GM23248 (cell line): ENCODE measurements at regions not wholly inside any gene's neighbourhood (a gene's known extent, or its start where the extent isn't known, plus 50 kb on each side); places are given as distances from the start of the nearest gene placed in this dataset.

ENCODE experiments used
- DNase-seq: peaks from one replicate; pipeline ENCODE4 v3.0.0-alpha.2; 2015
- H2AFZ ChIP-seq: fragments of 200-600 bp; sonication (generic); 2 replicates; pipeline ENCODE4 v1.6.1; 2016; ENCODE audit warnings: antibody characterized with exemption
- H3F3A ChIP-seq: fragments of 200-600 bp; sonication (generic); 2 replicates; pipeline ENCODE4 v1.6.1; 2016; ENCODE audit warnings: mild to moderate bottlenecking, antibody characterized with exemption, mixed run types; ENCODE audit not compliant: insufficient read depth
- H3K27ac ChIP-seq: fragments of 200-600 bp; sonication (generic); 2 replicates; pipeline ENCODE4 v1.5.1; 2016; ENCODE audit warnings: mild to moderate bottlenecking
- H3K27me3 ChIP-seq: fragments of 200-600 bp; sonication (generic); replicated peaks from 2 replicates; pipeline ENCODE4 v1.6.1; 2016; ENCODE audit warnings: mild to moderate bottlenecking; ENCODE audit not compliant: insufficient read depth
- H3K36me3 ChIP-seq: fragments of 200-600 bp; sonication (generic); 2 replicates; pipeline ENCODE4 v1.6.1; 2016; ENCODE audit warnings: low read depth, mild to moderate bottlenecking
- H3K4me1 ChIP-seq: fragments of 200-600 bp; sonication (generic); 2 replicates; pipeline ENCODE4 v1.6.1; 2016; ENCODE audit warnings: mild to moderate bottlenecking; ENCODE audit not compliant: insufficient read depth
- H3K4me2 ChIP-seq: fragments of 200-600 bp; sonication (generic); one replicate; pipeline ENCODE4 v1.6.1; 2016; ENCODE audit warnings: mild to moderate bottlenecking; ENCODE audit not compliant: unreplicated experiment
- H3K4me3 ChIP-seq: fragments of 200-600 bp; sonication (generic); 2 replicates; pipeline ENCODE4 v1.5.1; 2016; ENCODE audit warnings: mild to moderate bottlenecking
- H3K79me2 ChIP-seq: fragments of 200-600 bp; sonication (generic); 2 replicates; pipeline ENCODE4 v1.6.1; 2016; ENCODE audit warnings: mild to moderate bottlenecking; ENCODE audit not compliant: insufficient read depth
- H3K9ac ChIP-seq: fragments of 200-600 bp; sonication (generic); 2 replicates; pipeline ENCODE4 v1.6.1; 2016; ENCODE audit warnings: mild to moderate bottlenecking
- H3K9me2 ChIP-seq: fragments of 200-600 bp; sonication (generic); 2 replicates; pipeline ENCODE4 v1.6.1; 2016; ENCODE audit warnings: mixed run types, mild to moderate bottlenecking, moderate library complexity; ENCODE audit not compliant: insufficient read depth
- H3K9me3 ChIP-seq: fragments of 200-600 bp; sonication (generic); one replicate; pipeline ENCODE4 v1.6.1; 2017; ENCODE audit warnings: low read depth
- H4K20me1 ChIP-seq: fragments of 200-600 bp; sonication (generic); 2 replicates; pipeline ENCODE4 v1.6.0; 2016; ENCODE audit not compliant: insufficient read depth
- EZH2 ChIP-seq: fragments of 200-600 bp; sonication (generic); IDR thresholded peaks from 2 replicates; pipeline ENCODE4 v1.6.1; 2018; ENCODE audit warnings: antibody characterized with exemption, mild to moderate bottlenecking; ENCODE audit not compliant: insufficient read depth, poor library complexity, severe bottlenecking
- EZH2phosphoT487 ChIP-seq: fragments of 200-600 bp; sonication (generic); IDR thresholded peaks from 2 replicates; pipeline ENCODE4 v1.6.1; 2018; ENCODE audit warnings: antibody characterized with exemption, moderate library complexity, mild to moderate bottlenecking, low read depth; ENCODE audit not compliant: insufficient read depth
- WGBS, 2 experiments: methylation state at CpG; one replicate each; pipeline ENCODE4 v1.1.6; 2015 to 2017; ENCODE audit warnings: low lambda C conversion rate in 2 of 2, low coverage in 1 of 2; ENCODE audit errors: missing lambda C conversion rate in 2 of 2; 5-methylcytosine and 5-hydroxymethylcytosine counted together
- in situ Hi-C: fragments of 300-500 bp; cut with MboI; formaldehyde crosslinking; loops from 2 replicates; pipeline ENCODE4 v1.15.0; 2020

DNA sequence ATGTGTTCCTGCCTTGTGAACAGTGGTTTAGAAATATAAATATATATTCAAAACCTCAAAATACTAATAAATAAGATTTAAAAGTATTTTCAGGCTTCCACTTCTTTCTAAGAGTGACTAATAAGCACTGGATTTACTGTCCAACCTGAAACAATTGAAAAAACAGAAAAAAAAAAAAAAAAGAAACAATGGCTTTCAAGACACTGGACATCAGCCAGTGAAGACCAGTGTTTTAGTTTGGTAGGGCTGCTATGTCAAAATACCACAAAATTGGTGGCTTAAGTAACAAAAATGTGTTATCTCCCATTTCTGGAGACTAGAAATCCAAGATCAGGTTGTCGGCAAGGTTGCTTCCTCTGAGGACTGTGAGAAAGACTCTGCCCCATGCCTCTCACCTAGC lies 101.4 kb upstream of the PDE7B start:
- Histone ChIP-seq H4K20me1 (no peaks in the 10 kb centered on the region), H3K9me2 (no peaks in the 10 kb centered on the region), H2AFZ (no peak overlapping the region), H3K4me2 (no peak overlapping the region), H3K27ac (no peak overlapping the region), H3K36me3 (no peaks in the 10 kb centered on the region), H3K4me3 (no peak overlapping the region), H3K79me2 (no peaks in the 10 kb centered on the region), H3K4me1 (no peaks in the 10 kb centered on the region), H3F3A (no peaks in the 10 kb centered on the region), H3K9me3 (no peaks in the 10 kb centered on the region), H3K27me3 (no peaks in the 10 kb centered on the region), H3K9ac (no peak overlapping the region)
- in situ Hi-C loops = no loop called here
- 88 to 100% methylated on average over 1 of the region's 1 CpG for WGBS, 2 experiments
- no peak for TF ChIP-seq EZH2
- no peak for TF ChIP-seq EZH2phosphoT487
- no peak for DNase-seq

GRCh38 chr6:135753196-135753595 lies 98.3 kb upstream of the PDE7B start:
- 82 to 87% methylated on average over 3 of the region's 3 CpGs for WGBS, 2 experiments
- H3K9me2 ChIP-seq = no peaks in the 10 kb centered on the region
- no peak overlapping the region for H3K4me3 ChIP-seq
- in situ Hi-C loops = no loop called here
- H3K4me2 ChIP-seq = no peak overlapping the region
- no peak overlapping the region for H3K9ac ChIP-seq
- H3K9me3 ChIP-seq = no peaks in the 10 kb centered on the region
- DNase-seq = no peak
- H4K20me1 ChIP-seq = no peaks in the 10 kb centered on the region
- H2AFZ ChIP-seq = no peak overlapping the region
- no peaks in the 10 kb centered on the region for H3K36me3 ChIP-seq
- no peaks in the 10 kb centered on the region for H3K27me3 ChIP-seq
- H3K4me1 ChIP-seq = no peaks in the 10 kb centered on the region
- no peak for TF ChIP-seq EZH2
- no peak for TF ChIP-seq EZH2phosphoT487
- no peaks in the 10 kb centered on the region for H3F3A ChIP-seq
- no peak overlapping the region for H3K27ac ChIP-seq
- H3K79me2 ChIP-seq = no peaks in the 10 kb centered on the region

- Histone ChIP-seq H3K27ac (no peak overlapping the region), H3K79me2 (no peaks in the 10 kb centered on the region), H4K20me1 (no peaks in the 10 kb centered on the region), H3K9me2 (no peaks in the 10 kb centered on the region), H3K9ac (no peak overlapping the region), H3K36me3 (no peaks in the 10 kb centered on the region), H3K4me1 (no peaks in the 10 kb centered on the region), H3K4me3 (no peak overlapping the region), H3K9me3 (no peaks in the 10 kb centered on the region), H3K27me3 (no peaks in the 10 kb centered on the region), H2AFZ (no peak overlapping the region), H3F3A (no peaks in the 10 kb centered on the region), H3K4me2 (no peak overlapping the region)
- DNase-seq = peak; percentile 11
- TF ChIP-seq EZH2phosphoT487 (no peak), EZH2 (no peak)
- in situ Hi-C loops = no loop called here
- WGBS, 2 experiments = 82 to 84% methylated on average over 5 of the region's 5 CpGs
These were observed 91.7 kb upstream of the PDE7B start for GRCh38 chr6:135759831-135760230.

- H3K9me2 ChIP-seq = no peaks in the 10 kb centered on the region
- H3F3A ChIP-seq = no peaks in the 10 kb centered on the region
- no peak overlapping the region for H2AFZ ChIP-seq
- H3K9ac ChIP-seq = no peak overlapping the region
- TF ChIP-seq EZH2 (no peak), EZH2phosphoT487 (no peak)
- no peak overlapping the region for H3K4me2 ChIP-seq
- no peaks in the 10 kb centered on the region for H4K20me1 ChIP-seq
- H3K4me1 ChIP-seq = no peaks in the 10 kb centered on the region
- in situ Hi-C loops = no loop called here
- no peak overlapping the region for H3K27ac ChIP-seq
- H3K9me3 ChIP-seq = no peaks in the 10 kb centered on the region
- H3K79me2 ChIP-seq = no peaks in the 10 kb centered on the region
- 78 to 91% methylated on average over 1 of the region's 1 CpG for WGBS, 2 experiments
- no peak overlapping the region for H3K4me3 ChIP-seq
- no peak for DNase-seq
- no peaks in the 10 kb centered on the region for H3K27me3 ChIP-seq
- no peaks in the 10 kb centered on the region for H3K36me3 ChIP-seq
These were observed 77.5 kb upstream of the PDE7B start for GRCh38 chr6:135774006-135774405.

- Histone ChIP-seq H3K9me2 (no peaks in the 10 kb centered on the region), H3K79me2 (no peaks in the 10 kb centered on the region), H3F3A (no peaks in the 10 kb centered on the region), H3K4me2 (no peak overlapping the region), H4K20me1 (no peaks in the 10 kb centered on the region), H3K9me3 (no peaks in the 10 kb centered on the region), H3K36me3 (no peaks in the 10 kb centered on the region), H3K9ac (no peak overlapping the region), H3K27me3 (no peaks in the 10 kb centered on the region), H3K4me3 (no peak overlapping the region), H2AFZ (no peak overlapping the region), H3K27ac (no peak overlapping the region), H3K4me1 (no peaks in the 10 kb centered on the region)
- WGBS, 2 experiments = 41 to 53% methylated on average over 2 of the region's 2 CpGs
- DNase-seq = no peak
- in situ Hi-C loops = no loop called here
- TF ChIP-seq EZH2 = no peak
- TF ChIP-seq EZH2phosphoT487 = no peak
These were observed 72.3 kb upstream of the PDE7B start for GRCh38 chr6:135779213-135779612.
